ENCODE measurements at regions not wholly inside any gene's neighbourhood (a gene's known extent, or its start where the extent isn't known, plus 50 kb on each side); places are given as distances from the start of the nearest gene placed in this dataset.

GRCh38 chr2:147709655-147710054 lies 135.2 kb upstream of the ACVR2A start:
- no peak for TF ChIP-seq CTCF (IDR thresholded peaks at IDR 0.05)
- TF ChIP-seq EP300 (IDR thresholded peaks at IDR 0.05): no peak
- TF ChIP-seq POLR2AphosphoS5 (IDR thresholded peaks at IDR 0.05): no peak
- no peak for TF ChIP-seq POLR2A (IDR thresholded peaks at IDR 0.05)
- no peak for DNase-seq
- Histone ChIP-seq H3K27me3 (no peaks in the 10 kb centered on the region), H3K9me3 (no peaks in the 10 kb centered on the region), H3K4me1 (no peaks in the 10 kb centered on the region), H3K27ac (no peak overlapping the region), H3K4me3 (no peak overlapping the region), H3K36me3 (no peaks in the 10 kb centered on the region)
- intact Hi-C loops (cut with DNase I): no loop called here

GRCh38 chr2:147703171-147703570 lies 141.7 kb upstream of the ACVR2A start:
- no peak overlapping the region for H3K4me3 ChIP-seq
- 63 to 78% methylated on average over 3 of the region's 3 CpGs for WGBS, 2 donors
- TF ChIP-seq POLR2A (IDR thresholded peaks at IDR 0.05) (no peak), EP300 (IDR thresholded peaks at IDR 0.05) (no peak), CTCF (IDR thresholded peaks at IDR 0.05) (no peak), POLR2AphosphoS5 (IDR thresholded peaks at IDR 0.05) (no peak)
- intact Hi-C loops (cut with DNase I): no loop called here
- no peaks in the 10 kb centered on the region for H3K4me1 ChIP-seq
- no peak for DNase-seq
- no peak overlapping the region for H3K27ac ChIP-seq
- no peaks in the 10 kb centered on the region for H3K27me3 ChIP-seq
- no peaks in the 10 kb centered on the region for H3K9me3 ChIP-seq
- no peaks in the 10 kb centered on the region for H3K36me3 ChIP-seq

- no peak for DNase-seq
- Histone ChIP-seq H3K9me3 (no peaks in the 10 kb centered on the region), H3K36me3 (no peaks in the 10 kb centered on the region), H3K4me3 (no peak overlapping the region), H3K27ac (no peak overlapping the region), H3K27me3 (no peaks in the 10 kb centered on the region), H3K4me1 (no peaks in the 10 kb centered on the region)
- 88 to 94% methylated on average over 2 of the region's 2 CpGs for WGBS, 2 donors
- no peak for TF ChIP-seq EP300 (IDR thresholded peaks at IDR 0.05)
- no peak for TF ChIP-seq POLR2A (IDR thresholded peaks at IDR 0.05)
- no peak for TF ChIP-seq POLR2AphosphoS5 (IDR thresholded peaks at IDR 0.05)
- TF ChIP-seq CTCF (IDR thresholded peaks at IDR 0.05): no peak
- intact Hi-C loops (cut with DNase I): no loop called here
Measured at GRCh38 chr2:147698166-147698565, 146.7 kb upstream of the ACVR2A start.

GRCh38 chr2:147696426-147696825 lies 148.4 kb upstream of the ACVR2A start:
- WGBS, 2 donors: 21 to 65% methylated on average over 2 of the region's 2 CpGs
- no peak overlapping the region for H3K4me3 ChIP-seq
- TF ChIP-seq POLR2A (IDR thresholded peaks at IDR 0.05) (no peak), EP300 (IDR thresholded peaks at IDR 0.05) (no peak), POLR2AphosphoS5 (IDR thresholded peaks at IDR 0.05) (no peak), CTCF (IDR thresholded peaks at IDR 0.05) (no peak)
- no peaks in the 10 kb centered on the region for H3K4me1 ChIP-seq
- no peak for DNase-seq
- H3K9me3 ChIP-seq: no peaks in the 10 kb centered on the region
- H3K36me3 ChIP-seq: no peaks in the 10 kb centered on the region
- intact Hi-C loops (cut with DNase I): no loop called here
- no peak overlapping the region for H3K27ac ChIP-seq
- no peaks in the 10 kb centered on the region for H3K27me3 ChIP-seq

GRCh38 chr2:147689220-147689909 lies 155.5 kb upstream of the ACVR2A start:
- Histone ChIP-seq H3K27ac (no peak overlapping the region), H3K9me3 (no peaks in the 10 kb centered on the region), H3K27me3 (no peaks in the 10 kb centered on the region), H3K4me3 (no peak overlapping the region), H3K36me3 (no peaks in the 10 kb centered on the region), H3K4me1 (no peaks in the 10 kb centered on the region)
- intact Hi-C loops (cut with DNase I): no loop called here
- WGBS, 2 donors: 46 to 76% methylated on average over 2 of the region's 2 CpGs
- no peak for DNase-seq
- TF ChIP-seq POLR2AphosphoS5 (IDR thresholded peaks at IDR 0.05) (peak in 1 of 4 donors; percentile 6), POLR2A (IDR thresholded peaks at IDR 0.05) (no peak), EP300 (IDR thresholded peaks at IDR 0.05) (no peak)

Data from sigmoid colon (tissue), 6 donors.